ENCODE measurements at regions not wholly inside any gene's neighbourhood (a gene's known extent, or its start where the extent isn't known, plus 50 kb on each side); places are given as distances from the start of the nearest gene placed in this dataset.

GRCh38 chr9:135033487-135033886 lies 54.0 kb upstream of the OLFM1 start:
- no peak for TF ChIP-seq USF1 (IDR thresholded peaks at IDR 0.05; ENCODE audit: borderline replicate concordance, low read depth)
- TF ChIP-seq, protein P1, sequence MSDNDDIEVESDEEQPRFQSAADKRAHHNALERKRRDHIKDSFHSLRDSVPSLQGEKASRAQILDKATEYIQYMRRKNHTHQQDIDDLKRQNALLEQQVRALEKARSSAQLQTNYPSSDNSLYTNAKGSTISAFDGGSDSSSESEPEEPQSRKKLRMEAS (IDR thresholded peaks at IDR 0.05; ENCODE audit: low read depth), result no peak
- TF ChIP-seq, protein P2, sequence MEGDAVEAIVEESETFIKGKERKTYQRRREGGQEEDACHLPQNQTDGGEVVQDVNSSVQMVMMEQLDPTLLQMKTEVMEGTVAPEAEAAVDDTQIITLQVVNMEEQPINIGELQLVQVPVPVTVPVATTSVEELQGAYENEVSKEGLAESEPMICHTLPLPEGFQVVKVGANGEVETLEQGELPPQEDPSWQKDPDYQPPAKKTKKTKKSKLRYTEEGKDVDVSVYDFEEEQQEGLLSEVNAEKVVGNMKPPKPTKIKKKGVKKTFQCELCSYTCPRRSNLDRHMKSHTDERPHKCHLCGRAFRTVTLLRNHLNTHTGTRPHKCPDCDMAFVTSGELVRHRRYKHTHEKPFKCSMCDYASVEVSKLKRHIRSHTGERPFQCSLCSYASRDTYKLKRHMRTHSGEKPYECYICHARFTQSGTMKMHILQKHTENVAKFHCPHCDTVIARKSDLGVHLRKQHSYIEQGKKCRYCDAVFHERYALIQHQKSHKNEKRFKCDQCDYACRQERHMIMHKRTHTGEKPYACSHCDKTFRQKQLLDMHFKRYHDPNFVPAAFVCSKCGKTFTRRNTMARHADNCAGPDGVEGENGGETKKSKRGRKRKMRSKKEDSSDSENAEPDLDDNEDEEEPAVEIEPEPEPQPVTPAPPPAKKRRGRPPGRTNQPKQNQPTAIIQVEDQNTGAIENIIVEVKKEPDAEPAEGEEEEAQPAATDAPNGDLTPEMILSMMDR (IDR thresholded peaks at IDR 0.05), result no peak
- no peak for TF ChIP-seq NRF1 (IDR thresholded peaks at IDR 0.05; ENCODE audit: low read depth, low read length)
- no peak for TF ChIP-seq POLR2AphosphoS5 (IDR thresholded peaks at IDR 0.05; ENCODE audit: low read depth, low read length)
